ENCODE measurements at regions not wholly inside any gene's neighbourhood (a gene's known extent, or its start where the extent isn't known, plus 50 kb on each side); places are given as distances from the start of the nearest gene placed in this dataset.

DNA sequence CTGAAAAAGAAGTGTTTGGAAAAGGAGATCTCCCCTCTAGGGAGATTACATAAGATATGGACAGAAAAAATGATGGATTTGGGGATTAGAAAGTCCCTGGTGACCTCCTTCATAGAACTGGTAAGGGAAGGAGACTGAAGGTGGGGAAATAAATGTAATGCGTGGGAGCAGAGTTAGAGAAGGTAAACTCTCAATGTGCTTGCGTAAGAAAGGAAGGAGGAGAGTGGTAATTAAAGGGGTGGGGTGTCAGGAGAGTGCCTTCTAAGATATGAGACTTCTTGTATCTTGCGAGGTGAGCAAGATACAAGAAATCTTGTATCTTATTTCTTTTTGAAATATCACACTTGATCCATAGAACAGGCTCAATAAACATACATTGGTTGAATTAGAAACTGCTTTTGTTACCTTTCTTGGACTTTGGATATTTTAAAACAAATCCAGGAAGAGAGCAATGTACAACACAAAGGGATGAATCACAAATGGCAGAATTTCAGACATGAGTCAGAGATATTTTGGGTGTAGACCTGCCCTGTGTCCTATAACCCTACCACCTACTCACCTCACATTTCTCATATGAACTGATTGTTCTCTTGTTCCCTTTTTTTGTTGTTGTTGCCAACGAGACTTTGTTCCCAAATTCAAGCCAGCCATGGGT lies 342.4 kb downstream of the INSIG2 start:
- no peak for TF ChIP-seq EZH2phosphoT487 (conservative IDR thresholded peaks at IDR 0.05; ENCODE audit: low read length)
- TF ChIP-seq, protein P1, sequence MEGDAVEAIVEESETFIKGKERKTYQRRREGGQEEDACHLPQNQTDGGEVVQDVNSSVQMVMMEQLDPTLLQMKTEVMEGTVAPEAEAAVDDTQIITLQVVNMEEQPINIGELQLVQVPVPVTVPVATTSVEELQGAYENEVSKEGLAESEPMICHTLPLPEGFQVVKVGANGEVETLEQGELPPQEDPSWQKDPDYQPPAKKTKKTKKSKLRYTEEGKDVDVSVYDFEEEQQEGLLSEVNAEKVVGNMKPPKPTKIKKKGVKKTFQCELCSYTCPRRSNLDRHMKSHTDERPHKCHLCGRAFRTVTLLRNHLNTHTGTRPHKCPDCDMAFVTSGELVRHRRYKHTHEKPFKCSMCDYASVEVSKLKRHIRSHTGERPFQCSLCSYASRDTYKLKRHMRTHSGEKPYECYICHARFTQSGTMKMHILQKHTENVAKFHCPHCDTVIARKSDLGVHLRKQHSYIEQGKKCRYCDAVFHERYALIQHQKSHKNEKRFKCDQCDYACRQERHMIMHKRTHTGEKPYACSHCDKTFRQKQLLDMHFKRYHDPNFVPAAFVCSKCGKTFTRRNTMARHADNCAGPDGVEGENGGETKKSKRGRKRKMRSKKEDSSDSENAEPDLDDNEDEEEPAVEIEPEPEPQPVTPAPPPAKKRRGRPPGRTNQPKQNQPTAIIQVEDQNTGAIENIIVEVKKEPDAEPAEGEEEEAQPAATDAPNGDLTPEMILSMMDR (IDR thresholded peaks at IDR 0.05; ENCODE audit: insufficient read depth, low read length, poor library complexity, severe bottlenecking), result no peak
- H3F3A ChIP-seq (ENCODE audit: insufficient read depth), result no peaks in the 10 kb centered on the region
- no peaks in the 10 kb centered on the region for H3K27me3 ChIP-seq (ENCODE audit: low read length)
- H3K4me2 ChIP-seq (ENCODE audit: low read depth, low read length, poor library complexity, severe bottlenecking), result no peak overlapping the region
- H3K9me2 ChIP-seq (replicated peaks; ENCODE audit: insufficient read depth, low read length), result no peaks in the 10 kb centered on the region
- no peak overlapping the region for H3K9ac ChIP-seq (ENCODE audit: low read length)
- no peak overlapping the region for H3K4me3 ChIP-seq (ENCODE audit: insufficient read depth, low read length, poor library complexity, severe bottlenecking)
- H3K79me2 ChIP-seq (ENCODE audit: insufficient read depth, low read length), result no peaks in the 10 kb centered on the region
- H4K20me1 ChIP-seq (ENCODE audit: low read depth, low read length), result no peaks in the 10 kb centered on the region
- no peaks in the 10 kb centered on the region for H3K9me3 ChIP-seq (ENCODE audit: insufficient read depth, low read length)
- H2AFZ ChIP-seq (ENCODE audit: low read depth, low read length, severe bottlenecking), result no peak overlapping the region
- H3K27ac ChIP-seq (ENCODE audit: low read depth, low read length), result no peak overlapping the region
- no peaks in the 10 kb centered on the region for H3K36me3 ChIP-seq (ENCODE audit: low read length)

DNA sequence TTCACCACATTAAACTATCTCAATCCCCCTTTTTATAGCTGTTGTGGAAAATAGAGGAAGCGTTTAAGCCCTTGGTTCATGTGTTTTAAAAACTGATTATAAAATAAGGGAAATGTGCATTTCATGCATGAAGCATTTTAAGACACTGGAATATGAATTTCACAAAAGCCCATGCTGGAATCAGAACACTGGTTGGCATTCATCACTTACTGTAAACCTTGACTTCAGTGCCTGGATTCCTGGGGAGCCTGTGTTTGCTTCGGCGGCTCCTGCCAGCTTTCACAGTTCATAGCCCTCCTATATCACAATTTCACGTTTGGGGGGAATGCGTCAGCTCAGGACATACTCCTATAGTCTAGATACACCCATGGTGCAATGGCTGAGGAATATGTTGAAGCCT lies 336.9 kb downstream of the INSIG2 start:
- Histone ChIP-seq H2AFZ (ENCODE audit: low read depth, low read length, severe bottlenecking) (no peak overlapping the region), H3K36me3 (ENCODE audit: low read length) (no peaks in the 10 kb centered on the region), H3K4me2 (ENCODE audit: low read depth, low read length, poor library complexity, severe bottlenecking) (no peak overlapping the region), H3K4me3 (ENCODE audit: insufficient read depth, low read length, poor library complexity, severe bottlenecking) (no peak overlapping the region), H3K9ac (ENCODE audit: low read length) (no peak overlapping the region), H3K27me3 (ENCODE audit: low read length) (no peaks in the 10 kb centered on the region), H3K9me2 (replicated peaks; ENCODE audit: insufficient read depth, low read length) (no peaks in the 10 kb centered on the region), H3F3A (ENCODE audit: insufficient read depth) (no peaks in the 10 kb centered on the region), H3K9me3 (ENCODE audit: insufficient read depth, low read length) (no peaks in the 10 kb centered on the region), H3K79me2 (ENCODE audit: insufficient read depth, low read length) (no peaks in the 10 kb centered on the region), H4K20me1 (ENCODE audit: low read depth, low read length) (no peaks in the 10 kb centered on the region), H3K27ac (ENCODE audit: low read depth, low read length) (no peak overlapping the region)
- no peak for TF ChIP-seq EZH2phosphoT487 (conservative IDR thresholded peaks at IDR 0.05; ENCODE audit: low read length)

DNA sequence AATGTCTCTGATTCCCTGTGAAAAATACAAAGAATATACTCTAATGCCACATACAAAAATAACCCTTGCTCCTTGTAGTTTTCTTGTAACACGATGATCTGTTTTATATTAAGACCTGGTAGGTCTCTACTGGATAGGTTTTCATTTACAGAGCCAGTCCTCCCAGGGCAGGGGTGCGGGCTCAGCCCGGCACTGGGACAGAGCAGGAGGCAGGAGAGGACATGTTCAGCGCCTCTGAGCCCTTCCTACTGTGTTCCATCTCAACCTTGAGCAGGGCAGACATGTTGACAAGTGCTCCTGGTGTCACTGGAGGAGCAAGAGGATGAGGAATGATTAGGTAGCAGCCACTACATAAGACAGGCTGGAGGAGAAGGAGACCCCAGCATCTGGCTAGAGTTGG lies 335.5 kb downstream of the INSIG2 start:
- H3K9me2 ChIP-seq (replicated peaks; ENCODE audit: insufficient read depth, low read length), result no peaks in the 10 kb centered on the region
- H3K9ac ChIP-seq (ENCODE audit: low read length), result no peak overlapping the region
- H3K4me2 ChIP-seq (ENCODE audit: low read depth, low read length, poor library complexity, severe bottlenecking), result no peak overlapping the region
- no peaks in the 10 kb centered on the region for H3K9me3 ChIP-seq (ENCODE audit: insufficient read depth, low read length)
- H3F3A ChIP-seq (ENCODE audit: insufficient read depth), result no peaks in the 10 kb centered on the region
- no peak overlapping the region for H2AFZ ChIP-seq (ENCODE audit: low read depth, low read length, severe bottlenecking)
- H3K36me3 ChIP-seq (ENCODE audit: low read length), result no peaks in the 10 kb centered on the region
- no peaks in the 10 kb centered on the region for H4K20me1 ChIP-seq (ENCODE audit: low read depth, low read length)
- H3K4me3 ChIP-seq (ENCODE audit: insufficient read depth, low read length, poor library complexity, severe bottlenecking), result no peak overlapping the region
- TF ChIP-seq, protein P1 (IDR thresholded peaks at IDR 0.05; ENCODE audit: insufficient read depth, low read length, poor library complexity, severe bottlenecking), result no peak
- TF ChIP-seq EZH2phosphoT487 (conservative IDR thresholded peaks at IDR 0.05; ENCODE audit: low read length), result no peak
- H3K27me3 ChIP-seq (ENCODE audit: low read length), result 0 out of 2 replicates have a peak, but pooled peaks cover 5% of the 10 kb centered on the region
- H3K27ac ChIP-seq (ENCODE audit: low read depth, low read length), result no peak overlapping the region
- H3K79me2 ChIP-seq (ENCODE audit: insufficient read depth, low read length), result no peaks in the 10 kb centered on the region

DNA sequence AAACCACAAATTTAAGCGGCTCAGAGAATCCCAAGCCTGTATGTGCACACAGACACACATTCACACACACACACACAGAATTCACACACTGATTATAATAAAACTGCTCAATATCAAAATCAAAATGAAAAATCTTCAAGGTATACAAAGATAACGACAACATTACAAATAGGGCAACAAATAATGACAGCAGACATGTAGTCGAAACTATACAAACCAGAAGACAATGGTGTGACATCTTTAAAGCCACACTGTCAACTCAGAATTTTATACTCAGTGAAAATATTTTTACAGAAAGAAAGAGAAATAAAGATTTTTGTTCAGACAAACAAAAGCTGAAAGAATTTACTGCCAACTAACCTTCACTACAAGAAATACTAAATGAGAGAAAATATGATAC lies 333.4 kb downstream of the INSIG2 start:
- no peak for TF ChIP-seq EZH2phosphoT487 (conservative IDR thresholded peaks at IDR 0.05; ENCODE audit: low read length)
- TF ChIP-seq, protein P1 (IDR thresholded peaks at IDR 0.05; ENCODE audit: insufficient read depth, low read length, poor library complexity, severe bottlenecking), result no peak
- H3K9me3 ChIP-seq (ENCODE audit: insufficient read depth, low read length), result no peaks in the 10 kb centered on the region

More for the DNA sequence above, 333.4 kb downstream of the INSIG2 start:
- H3K9ac ChIP-seq (ENCODE audit: low read length), result no peak overlapping the region
- 0 out of 2 replicates have a peak, but pooled peaks cover 3% of the 10 kb centered on the region for H3K9me2 ChIP-seq (replicated peaks; ENCODE audit: insufficient read depth, low read length)
- H3K27ac ChIP-seq (ENCODE audit: low read depth, low read length), result no peak overlapping the region
- no peaks in the 10 kb centered on the region for H4K20me1 ChIP-seq (ENCODE audit: low read depth, low read length)
- H3K36me3 ChIP-seq (ENCODE audit: low read length), result no peaks in the 10 kb centered on the region
- H3K4me2 ChIP-seq (ENCODE audit: low read depth, low read length, poor library complexity, severe bottlenecking), result no peak overlapping the region
- H3K27me3 ChIP-seq (ENCODE audit: low read length), result 0 out of 2 replicates have a peak, but pooled peaks cover 5% of the 10 kb centered on the region
- no peaks in the 10 kb centered on the region for H3F3A ChIP-seq (ENCODE audit: insufficient read depth)
- H2AFZ ChIP-seq (ENCODE audit: low read depth, low read length, severe bottlenecking), result no peak overlapping the region
- no peak overlapping the region for H3K4me3 ChIP-seq (ENCODE audit: insufficient read depth, low read length, poor library complexity, severe bottlenecking)
- H3K79me2 ChIP-seq (ENCODE audit: insufficient read depth, low read length), result no peaks in the 10 kb centered on the region

Measured in SU-DHL-6 (cell line).